ENCODE measurements at regions not wholly inside any gene's neighbourhood (a gene's known extent, or its start where the extent isn't known, plus 50 kb on each side); places are given as distances from the start of the nearest gene placed in this dataset.

DNA sequence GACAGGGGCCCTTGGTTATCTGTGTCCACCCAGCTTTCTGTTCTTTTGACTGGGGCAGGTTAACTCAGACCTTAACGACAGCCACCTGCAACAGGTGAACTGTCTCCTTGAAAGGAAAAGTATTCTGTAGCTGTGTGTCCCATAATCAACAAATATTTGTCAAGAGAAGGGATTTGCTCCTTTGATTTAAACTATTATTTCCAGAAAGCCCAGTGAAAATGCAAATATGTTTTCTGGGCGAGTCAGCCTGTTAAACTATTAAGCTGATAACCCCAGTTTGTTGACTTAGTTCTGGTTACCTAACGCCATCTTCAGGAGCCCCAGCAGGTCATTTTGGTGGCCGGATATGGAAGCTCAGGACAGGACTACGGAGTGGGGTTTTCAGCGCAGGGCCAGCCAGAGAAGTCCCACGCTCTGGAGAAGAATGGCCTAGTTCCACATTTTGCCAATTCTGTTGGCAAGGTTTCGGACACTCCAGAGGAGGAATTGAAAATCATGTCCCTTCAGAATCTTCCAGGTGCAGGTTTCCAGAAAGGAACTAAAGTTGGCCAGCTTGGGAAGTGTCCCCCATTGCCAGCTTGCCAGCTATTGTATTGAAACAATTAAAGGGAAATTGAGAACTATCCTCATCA, 54.5 kb downstream of the ADRA2A start:
- no peak for DNase-seq

- no peak for DNase-seq
Measured at GRCh38 chr10:111137007-111137406, 60.2 kb downstream of the ADRA2A start.

DNA sequence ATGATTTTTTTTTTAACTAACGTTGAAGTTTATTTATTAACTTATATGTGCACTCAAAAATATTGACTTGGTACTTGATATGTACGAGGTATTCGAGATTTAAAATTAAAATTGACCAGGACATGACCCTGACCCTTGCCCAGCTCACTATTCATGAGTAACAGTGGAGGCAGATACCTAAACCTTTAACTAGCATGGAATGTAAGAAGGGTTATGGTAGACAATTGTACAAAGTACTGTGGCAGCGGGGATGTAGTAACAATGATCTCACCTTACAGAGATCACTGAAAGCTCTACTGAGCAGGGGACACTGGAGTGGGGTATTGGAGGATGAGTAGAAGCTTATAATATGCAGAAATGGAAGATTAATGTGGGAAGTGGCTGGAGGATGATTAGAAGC, 60.8 kb downstream of the ADRA2A start:
- no peak for DNase-seq

- no peak for DNase-seq
Measured at GRCh38 chr10:111138544-111138943, 61.7 kb downstream of the ADRA2A start.

DNA sequence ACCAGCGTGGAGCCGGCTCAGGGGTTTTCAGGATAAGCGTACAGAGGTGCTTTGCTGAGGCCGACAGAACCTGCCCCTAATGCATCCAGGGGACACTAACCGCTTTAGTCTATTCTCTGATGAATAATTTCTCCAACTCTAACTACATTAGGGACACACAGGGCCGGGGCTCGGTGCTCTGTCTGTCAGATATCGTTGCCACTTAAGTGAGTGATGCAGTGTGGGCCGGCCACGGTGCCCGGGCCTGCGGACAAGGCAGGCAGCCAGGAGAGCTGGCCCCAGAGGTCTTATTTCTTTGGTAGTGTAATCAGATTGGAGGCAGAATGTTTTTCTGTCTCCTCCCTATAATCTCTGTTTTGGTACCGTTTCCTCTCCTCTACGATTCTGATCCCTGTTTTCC, 62.7 kb downstream of the ADRA2A start:
- DNase-seq = no peak

GRCh38 chr10:111142092-111142768, 65.4 kb downstream of the ADRA2A start:
- DNase-seq = no peak

GRCh38 chr10:111146025-111146640, 69.3 kb downstream of the ADRA2A start:
- no peak for DNase-seq

- DNase-seq = no peak
Measured at GRCh38 chr10:111148025-111148424, 71.2 kb downstream of the ADRA2A start.

GRCh38 chr10:111148440-111148839, 71.6 kb downstream of the ADRA2A start:
- no peak for DNase-seq

DNA sequence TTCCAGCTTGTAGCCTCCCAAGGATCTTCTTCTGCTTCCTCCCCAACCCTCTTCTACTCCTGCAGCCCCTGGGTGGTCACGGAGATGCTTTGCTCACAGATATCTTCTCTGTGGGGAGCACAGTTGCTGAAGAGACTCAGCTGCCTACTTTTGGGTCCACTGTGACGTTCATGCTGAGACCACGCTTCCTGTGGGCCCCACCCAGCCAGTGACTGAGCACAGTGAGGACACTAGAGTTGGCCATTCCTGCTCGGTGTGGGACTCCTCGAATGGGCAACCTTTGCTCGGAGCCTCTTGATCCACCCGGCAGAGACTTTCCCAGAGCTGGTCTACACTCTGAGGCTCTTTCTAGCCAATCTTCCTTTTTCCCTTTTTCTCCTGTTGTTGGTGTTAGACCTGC, 73.9 kb downstream of the ADRA2A start:
- no peak for DNase-seq

- DNase-seq = no peak
Measured at GRCh38 chr10:111151595-111152307, 74.9 kb downstream of the ADRA2A start.

DNA sequence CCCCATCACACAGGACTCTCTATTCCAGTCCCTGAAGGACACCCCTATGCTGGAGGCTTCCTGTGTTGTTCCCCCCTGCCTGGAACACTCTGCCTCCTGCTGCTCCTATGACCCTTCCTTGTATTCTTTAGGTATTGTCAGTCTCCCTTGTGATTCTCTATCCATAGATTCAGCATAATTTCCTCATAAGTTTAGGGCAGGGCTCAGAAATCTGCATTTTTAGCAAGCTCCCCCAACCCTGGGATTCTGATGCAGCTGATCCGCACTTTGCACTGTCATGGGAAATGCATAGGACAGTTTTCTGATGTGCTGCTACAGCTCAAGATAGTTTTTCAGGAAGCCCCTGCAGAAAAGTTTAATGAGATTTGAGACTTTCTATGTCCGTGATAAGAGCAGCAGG, 79.9 kb downstream of the ADRA2A start:
- no peak for DNase-seq

DNA sequence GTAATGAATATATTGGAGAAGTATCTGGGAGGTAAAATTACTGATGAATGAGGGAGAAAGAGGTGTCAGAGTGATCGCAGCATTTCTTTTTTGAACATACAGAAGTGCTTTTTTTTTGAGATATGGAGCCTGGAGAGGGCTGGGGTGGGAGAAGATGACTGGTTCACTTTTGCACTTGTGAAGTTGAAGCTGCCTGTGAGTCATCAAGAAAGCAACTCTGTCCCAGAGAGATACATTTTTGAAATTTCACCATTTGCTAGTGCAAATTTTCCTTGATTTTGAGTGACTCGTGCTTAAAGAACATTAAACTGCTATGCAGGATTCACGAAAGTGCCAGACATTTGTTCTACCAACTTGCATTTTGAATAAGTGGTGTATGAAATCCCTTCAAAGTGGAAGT, 81.8 kb downstream of the ADRA2A start:
- no peak for DNase-seq

DNA sequence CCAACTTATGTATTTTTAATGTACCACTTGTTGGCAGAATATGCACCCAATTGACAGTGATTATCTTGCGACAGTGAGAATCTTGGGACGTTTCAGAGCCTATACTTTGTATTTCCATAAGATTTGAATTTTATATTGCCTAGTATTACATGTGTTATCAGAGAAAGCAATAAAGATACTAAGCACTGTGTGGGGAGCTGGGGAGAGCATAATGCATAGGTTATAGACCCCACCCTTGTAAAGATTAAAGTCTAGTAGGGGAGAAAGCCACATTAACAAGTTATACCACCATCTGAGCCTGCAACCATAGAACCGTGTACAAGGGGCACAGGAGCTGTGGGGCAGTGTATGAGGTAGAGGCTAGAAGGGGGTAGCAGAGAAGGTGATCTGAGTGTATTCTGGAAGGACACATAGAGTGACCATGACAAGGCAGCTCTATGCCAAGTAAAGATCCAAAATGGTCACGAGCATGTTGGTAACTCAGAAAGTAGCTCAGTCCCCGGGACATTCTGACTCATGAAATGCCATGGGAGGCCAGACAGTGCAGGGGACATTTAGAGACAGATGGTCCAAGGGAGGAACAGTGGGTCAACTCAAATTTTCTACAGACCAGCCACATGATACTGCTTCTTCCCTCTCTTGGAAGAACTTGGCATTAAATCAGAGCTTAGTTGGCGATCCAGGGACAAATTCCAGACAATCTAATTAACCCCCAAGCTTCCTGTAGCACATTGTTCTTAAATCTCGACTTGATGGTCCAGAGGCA, 84.5 kb downstream of the ADRA2A start:
- no peak for DNase-seq

- DNase-seq = no peak
Measured at GRCh38 chr10:111171183-111171582, 94.4 kb downstream of the ADRA2A start.

GRCh38 chr10:111175787-111176186, 99.0 kb downstream of the ADRA2A start:
- no peak for DNase-seq

- no peak for DNase-seq
Measured at GRCh38 chr10:111177379-111177778, 100.5 kb downstream of the ADRA2A start.

GRCh38 chr10:111179514-111179913, 102.7 kb downstream of the ADRA2A start:
- DNase-seq = no peak

DNA sequence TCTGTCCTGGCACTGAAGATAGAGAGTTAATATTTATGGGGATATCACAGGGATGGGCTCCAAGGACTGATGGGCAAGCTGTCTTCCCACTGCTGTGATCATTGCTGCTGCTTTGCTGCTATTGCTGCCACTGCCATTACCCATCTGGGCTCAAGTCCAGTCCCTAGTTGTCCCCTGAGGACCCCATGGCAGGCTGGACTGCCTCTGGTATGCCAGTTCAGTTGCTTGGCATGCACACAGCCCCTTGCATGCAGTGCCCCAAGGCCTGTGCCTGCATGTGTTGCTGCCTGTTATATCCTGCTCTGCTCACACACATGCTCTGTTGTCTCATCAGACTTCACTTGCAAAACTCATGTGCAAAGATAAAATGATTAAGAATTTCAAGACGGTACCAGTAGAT, 109.5 kb downstream of the ADRA2A start:
- no peak for DNase-seq

- no peak for DNase-seq
Measured at GRCh38 chr10:111187096-111187495, 110.3 kb downstream of the ADRA2A start.

GRCh38 chr10:111199587-111199986, 122.8 kb downstream of the ADRA2A start:
- DNase-seq = no peak

GRCh38 chr10:111200505-111201186, 123.8 kb downstream of the ADRA2A start:
- no peak for DNase-seq
